ENCODE measurements at regions not wholly inside any gene's neighbourhood (a gene's known extent, or its start where the extent isn't known, plus 50 kb on each side); places are given as distances from the start of the nearest gene placed in this dataset.

DNA sequence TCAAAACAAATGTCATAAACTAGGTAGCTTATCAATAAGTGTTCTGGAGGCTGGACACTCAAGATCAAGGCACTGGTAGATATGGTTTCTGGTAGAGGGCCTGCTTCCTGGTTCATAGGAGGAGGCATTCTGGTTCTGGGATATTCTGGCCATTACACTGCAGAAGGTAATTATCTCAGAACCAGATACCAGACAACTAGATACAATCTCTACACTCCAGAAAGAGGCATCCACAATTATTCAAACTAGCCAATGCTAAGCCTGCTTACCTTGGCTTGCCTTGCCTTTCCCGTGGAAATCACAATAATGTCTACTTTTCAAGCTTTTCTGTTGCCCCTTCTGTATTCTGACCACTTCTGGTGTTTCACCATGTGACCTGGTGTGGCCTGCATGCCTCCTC lies 785.2 kb upstream of the GYPC start:
- intact Hi-C loops (cut with micrococcal nuclease; ENCODE audit: unreplicated experiment) (no loop called here), in situ Hi-C loops (cut with MboI) (no loop called here)
- BruUV-seq (replicated peaks): no TSS peak
- Histone ChIP-seq H3K9me3 (replicated peaks; ENCODE audit: control insufficient read depth, insufficient read depth, low read length) (no peaks in the 10 kb centered on the region), H3K27me3 (replicated peaks in 1 of 2; ENCODE audit: control insufficient read depth in 2 of 2, insufficient read depth in 2 of 2, low read length in 1 of 2) (no peaks in the 10 kb centered on the region), H3K79me2 (ENCODE audit: control insufficient read depth, insufficient read depth, low read length) (no peaks in the 10 kb centered on the region), H4K20me1 (ENCODE audit: control insufficient read depth, insufficient read depth) (no peaks in the 10 kb centered on the region), H2AFZ (ENCODE audit: control insufficient read depth, low read depth, low read length) (no peak overlapping the region), H3K4me3 (no peak overlapping the region), H3K4me2 (ENCODE audit: control insufficient read depth, insufficient read depth) (no peak overlapping the region), H3K27ac (ENCODE audit: control insufficient read depth, insufficient read depth) (no peak overlapping the region), H3K9ac (ENCODE audit: control insufficient read depth, insufficient read depth, low read length) (no peak overlapping the region), H3K36me3 (ENCODE audit: control insufficient read depth in 2 of 2, insufficient read depth in 2 of 2, low read length in 1 of 2) (no peaks in the 10 kb centered on the region), H3K4me1 (ENCODE audit: control insufficient read depth, insufficient read depth, low read length) (no peaks in the 10 kb centered on the region)
- TF ChIP-seq, protein P1, sequence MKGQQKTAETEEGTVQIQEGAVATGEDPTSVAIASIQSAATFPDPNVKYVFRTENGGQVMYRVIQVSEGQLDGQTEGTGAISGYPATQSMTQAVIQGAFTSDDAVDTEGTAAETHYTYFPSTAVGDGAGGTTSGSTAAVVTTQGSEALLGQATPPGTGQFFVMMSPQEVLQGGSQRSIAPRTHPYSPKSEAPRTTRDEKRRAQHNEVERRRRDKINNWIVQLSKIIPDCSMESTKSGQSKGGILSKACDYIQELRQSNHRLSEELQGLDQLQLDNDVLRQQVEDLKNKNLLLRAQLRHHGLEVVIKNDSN (IDR thresholded peaks at IDR 0.05; ENCODE audit: borderline replicate concordance, extremely low read length, insufficient read depth, low read depth, low read length): no peak
- TF ChIP-seq, protein P2, sequence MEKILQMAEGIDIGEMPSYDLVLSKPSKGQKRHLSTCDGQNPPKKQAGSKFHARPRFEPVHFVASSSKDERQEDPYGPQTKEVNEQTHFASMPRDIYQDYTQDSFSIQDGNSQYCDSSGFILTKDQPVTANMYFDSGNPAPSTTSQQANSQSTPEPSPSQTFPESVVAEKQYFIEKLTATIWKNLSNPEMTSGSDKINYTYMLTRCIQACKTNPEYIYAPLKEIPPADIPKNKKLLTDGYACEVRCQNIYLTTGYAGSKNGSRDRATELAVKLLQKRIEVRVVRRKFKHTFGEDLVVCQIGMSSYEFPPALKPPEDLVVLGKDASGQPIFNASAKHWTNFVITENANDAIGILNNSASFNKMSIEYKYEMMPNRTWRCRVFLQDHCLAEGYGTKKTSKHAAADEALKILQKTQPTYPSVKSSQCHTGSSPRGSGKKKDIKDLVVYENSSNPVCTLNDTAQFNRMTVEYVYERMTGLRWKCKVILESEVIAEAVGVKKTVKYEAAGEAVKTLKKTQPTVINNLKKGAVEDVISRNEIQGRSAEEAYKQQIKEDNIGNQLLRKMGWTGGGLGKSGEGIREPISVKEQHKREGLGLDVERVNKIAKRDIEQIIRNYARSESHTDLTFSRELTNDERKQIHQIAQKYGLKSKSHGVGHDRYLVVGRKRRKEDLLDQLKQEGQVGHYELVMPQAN (conservative IDR thresholded peaks at IDR 0.05): no peak
- TF ChIP-seq, protein P3, sequence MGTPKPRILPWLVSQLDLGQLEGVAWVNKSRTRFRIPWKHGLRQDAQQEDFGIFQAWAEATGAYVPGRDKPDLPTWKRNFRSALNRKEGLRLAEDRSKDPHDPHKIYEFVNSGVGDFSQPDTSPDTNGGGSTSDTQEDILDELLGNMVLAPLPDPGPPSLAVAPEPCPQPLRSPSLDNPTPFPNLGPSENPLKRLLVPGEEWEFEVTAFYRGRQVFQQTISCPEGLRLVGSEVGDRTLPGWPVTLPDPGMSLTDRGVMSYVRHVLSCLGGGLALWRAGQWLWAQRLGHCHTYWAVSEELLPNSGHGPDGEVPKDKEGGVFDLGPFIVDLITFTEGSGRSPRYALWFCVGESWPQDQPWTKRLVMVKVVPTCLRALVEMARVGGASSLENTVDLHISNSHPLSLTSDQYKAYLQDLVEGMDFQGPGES (IDR thresholded peaks at IDR 0.05): no peak
- TF ChIP-seq RFX5 (IDR thresholded peaks at IDR 0.05; ENCODE audit: low read depth, low read length) (no peak), NBN (IDR thresholded peaks at IDR 0.05) (no peak), TCF3 (IDR thresholded peaks at IDR 0.05; ENCODE audit: borderline replicate concordance, insufficient read depth, low read depth, low read length) (no peak), SREBF2 (IDR thresholded peaks at IDR 0.05; ENCODE audit: low read length) (no peak), TBL1XR1 (IDR thresholded peaks at IDR 0.05; ENCODE audit: low read depth, low read length) (no peak), POU2F2 (IDR thresholded peaks at IDR 0.05; ENCODE audit: borderline replicate concordance, low read depth, low read length) (no peak), IKZF2 (IDR thresholded peaks at IDR 0.05) (no peak), SMAD5 (IDR thresholded peaks at IDR 0.05; ENCODE audit: low read depth) (no peak), SRF (IDR thresholded peaks at IDR 0.05; ENCODE audit: low read depth in 2 of 2, low read length in 2 of 2) (no peak), RAD21 (IDR thresholded peaks at IDR 0.05; ENCODE audit: insufficient read depth, low read depth, low read length) (no peak), RELA (IDR thresholded peaks at IDR 0.05; ENCODE audit: borderline replicate concordance, partially characterized antibody) (no peak), RB1 (IDR thresholded peaks at IDR 0.05; ENCODE audit: borderline replicate concordance) (no peak)
- TF ChIP-seq, protein P4, sequence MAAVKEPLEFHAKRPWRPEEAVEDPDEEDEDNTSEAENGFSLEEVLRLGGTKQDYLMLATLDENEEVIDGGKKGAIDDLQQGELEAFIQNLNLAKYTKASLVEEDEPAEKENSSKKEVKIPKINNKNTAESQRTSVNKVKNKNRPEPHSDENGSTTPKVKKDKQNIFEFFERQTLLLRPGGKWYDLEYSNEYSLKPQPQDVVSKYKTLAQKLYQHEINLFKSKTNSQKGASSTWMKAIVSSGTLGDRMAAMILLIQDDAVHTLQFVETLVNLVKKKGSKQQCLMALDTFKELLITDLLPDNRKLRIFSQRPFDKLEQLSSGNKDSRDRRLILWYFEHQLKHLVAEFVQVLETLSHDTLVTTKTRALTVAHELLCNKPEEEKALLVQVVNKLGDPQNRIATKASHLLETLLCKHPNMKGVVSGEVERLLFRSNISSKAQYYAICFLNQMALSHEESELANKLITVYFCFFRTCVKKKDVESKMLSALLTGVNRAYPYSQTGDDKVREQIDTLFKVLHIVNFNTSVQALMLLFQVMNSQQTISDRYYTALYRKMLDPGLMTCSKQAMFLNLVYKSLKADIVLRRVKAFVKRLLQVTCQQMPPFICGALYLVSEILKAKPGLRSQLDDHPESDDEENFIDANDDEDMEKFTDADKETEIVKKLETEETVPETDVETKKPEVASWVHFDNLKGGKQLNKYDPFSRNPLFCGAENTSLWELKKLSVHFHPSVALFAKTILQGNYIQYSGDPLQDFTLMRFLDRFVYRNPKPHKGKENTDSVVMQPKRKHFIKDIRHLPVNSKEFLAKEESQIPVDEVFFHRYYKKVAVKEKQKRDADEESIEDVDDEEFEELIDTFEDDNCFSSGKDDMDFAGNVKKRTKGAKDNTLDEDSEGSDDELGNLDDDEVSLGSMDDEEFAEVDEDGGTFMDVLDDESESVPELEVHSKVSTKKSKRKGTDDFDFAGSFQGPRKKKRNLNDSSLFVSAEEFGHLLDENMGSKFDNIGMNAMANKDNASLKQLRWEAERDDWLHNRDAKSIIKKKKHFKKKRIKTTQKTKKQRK (IDR thresholded peaks at IDR 0.05; ENCODE audit: low read depth, low read length): no peak
- TF ChIP-seq, protein P5, sequence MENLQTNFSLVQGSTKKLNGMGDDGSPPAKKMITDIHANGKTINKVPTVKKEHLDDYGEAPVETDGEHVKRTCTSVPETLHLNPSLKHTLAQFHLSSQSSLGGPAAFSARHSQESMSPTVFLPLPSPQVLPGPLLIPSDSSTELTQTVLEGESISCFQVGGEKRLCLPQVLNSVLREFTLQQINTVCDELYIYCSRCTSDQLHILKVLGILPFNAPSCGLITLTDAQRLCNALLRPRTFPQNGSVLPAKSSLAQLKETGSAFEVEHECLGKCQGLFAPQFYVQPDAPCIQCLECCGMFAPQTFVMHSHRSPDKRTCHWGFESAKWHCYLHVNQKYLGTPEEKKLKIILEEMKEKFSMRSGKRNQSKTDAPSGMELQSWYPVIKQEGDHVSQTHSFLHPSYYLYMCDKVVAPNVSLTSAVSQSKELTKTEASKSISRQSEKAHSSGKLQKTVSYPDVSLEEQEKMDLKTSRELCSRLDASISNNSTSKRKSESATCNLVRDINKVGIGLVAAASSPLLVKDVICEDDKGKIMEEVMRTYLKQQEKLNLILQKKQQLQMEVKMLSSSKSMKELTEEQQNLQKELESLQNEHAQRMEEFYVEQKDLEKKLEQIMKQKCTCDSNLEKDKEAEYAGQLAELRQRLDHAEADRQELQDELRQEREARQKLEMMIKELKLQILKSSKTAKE (IDR thresholded peaks at IDR 0.05; ENCODE audit: low read depth, poor library complexity, severe bottlenecking): no peak
- ChIA-PET SMC1A (ENCODE audit: uncharacterized antibody, unreplicated experiment) (no interaction called here), POLR2A (no interaction called here), RAD21 (ENCODE audit: unreplicated experiment) (no interaction called here), CTCF (no interaction called here)
- 0% methylated on average over 1 of the region's 1 CpG for WGBS (ENCODE audit: insufficient coverage, insufficient replicate concordance, low lambda C conversion rate, missing lambda C conversion rate)
- DNase-seq (ENCODE audit: low read depth, low spot score) (no peak), FAIRE-seq (no peak), ATAC-seq (no peak)

All from GM12878 (cell line).